Right atrium auricular region (tissue), 2 donors: ENCODE measurements at regions not wholly inside any gene's neighbourhood (a gene's known extent, or its start where the extent isn't known, plus 50 kb on each side); places are given as distances from the start of the nearest gene placed in this dataset.

ENCODE experiments used
- DNase-seq: peaks from one replicate; pipeline ENCODE4 v3.0.0-alpha.2; 2019; ENCODE audit warnings: low spot score
- H3K27ac ChIP-seq, 2 donors: fragments of 200-600 bp; sonication (generic); 1 replicate in 1 of 2; 2 replicates in 1 of 2; pipeline ENCODE4 v1.5.1; 2016 to 2019
- H3K27me3 ChIP-seq, 2 donors: fragments of 200-600 bp; sonication (generic); one replicate each; pipeline versions ENCODE4 v1.5.1 to v1.6.0; 2017 to 2019
- H3K36me3 ChIP-seq: fragments of 200-600 bp; sonication (generic); one replicate; pipeline ENCODE4 v1.5.1; 2016
- H3K4me1 ChIP-seq, 2 donors: fragments of 200-600 bp; sonication (generic); one replicate each; pipeline versions ENCODE4 v1.5.1 to v1.6.0; 2017 to 2019
- H3K4me3 ChIP-seq, 2 donors: fragments of 200-600 bp; sonication (generic); 1 replicate in 1 of 2; 2 replicates in 1 of 2; pipeline ENCODE4 v1.5.1; 2017 to 2019; ENCODE audit warnings: mild to moderate bottlenecking in 1 of 2, moderate library complexity in 1 of 2
- H3K9me3 ChIP-seq, 2 donors: fragments of 200-600 bp; sonication (generic); one replicate each; pipeline ENCODE4 v1.5.1; 2019
- CTCF ChIP-seq, 2 donors: fragments of 200-600 bp; sonication (generic); IDR thresholded peaks; one replicate each; pipeline ENCODE4 v1.5.1; 2019; ENCODE audit warnings: antibody characterized with exemption in 2 of 2

- Histone ChIP-seq H3K27me3 (no peaks in the 10 kb centered on the region), H3K9me3 (peaks cover 0 to 13% of the 10 kb centered on the region in 2 donors)
- no peak for DNase-seq
These were observed 70.4 kb upstream of the ACTRT2 start for GRCh38 chr1:2950926-2951305.

DNA sequence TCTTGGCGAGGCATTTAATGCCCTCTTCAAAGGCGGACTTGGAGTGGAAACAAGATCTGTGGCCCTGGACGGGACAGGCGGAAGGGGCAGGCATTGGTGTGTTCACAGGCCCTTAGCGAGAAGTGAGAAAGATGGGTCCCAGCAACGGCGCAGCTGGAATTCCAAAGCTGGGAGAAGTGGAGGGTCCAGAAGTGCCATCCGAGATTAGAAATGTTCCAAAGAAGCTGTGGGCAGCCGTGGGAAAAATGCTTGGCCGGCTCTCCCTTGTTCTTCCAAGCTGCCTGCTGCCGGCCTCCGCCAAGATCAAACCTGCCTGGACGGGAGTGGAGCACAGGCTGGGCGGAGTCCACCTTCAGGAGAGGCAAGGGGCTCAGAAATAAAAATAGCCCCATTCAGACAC is 69.4 kb upstream of the ACTRT2 start:
- no peak for TF ChIP-seq CTCF (IDR thresholded peaks at IDR 0.05)
- Histone ChIP-seq H3K36me3 (no peaks in the 10 kb centered on the region), H3K4me3 (no peak overlapping the region), H3K27me3 (no peaks in the 10 kb centered on the region), H3K9me3 (peaks cover 0 to 18% of the 10 kb centered on the region in 2 donors), H3K4me1 (no peaks in the 10 kb centered on the region), H3K27ac (no peak overlapping the region)
- DNase-seq = no peak

More at GRCh38 chr1:2950926-2951305, 70.4 kb upstream of the ACTRT2 start:
- no peak for TF ChIP-seq CTCF (IDR thresholded peaks at IDR 0.05)
- H3K36me3 ChIP-seq = no peaks in the 10 kb centered on the region
- H3K4me1 ChIP-seq = no peaks in the 10 kb centered on the region
- no peak overlapping the region for H3K27ac ChIP-seq
- no peak overlapping the region for H3K4me3 ChIP-seq

DNA sequence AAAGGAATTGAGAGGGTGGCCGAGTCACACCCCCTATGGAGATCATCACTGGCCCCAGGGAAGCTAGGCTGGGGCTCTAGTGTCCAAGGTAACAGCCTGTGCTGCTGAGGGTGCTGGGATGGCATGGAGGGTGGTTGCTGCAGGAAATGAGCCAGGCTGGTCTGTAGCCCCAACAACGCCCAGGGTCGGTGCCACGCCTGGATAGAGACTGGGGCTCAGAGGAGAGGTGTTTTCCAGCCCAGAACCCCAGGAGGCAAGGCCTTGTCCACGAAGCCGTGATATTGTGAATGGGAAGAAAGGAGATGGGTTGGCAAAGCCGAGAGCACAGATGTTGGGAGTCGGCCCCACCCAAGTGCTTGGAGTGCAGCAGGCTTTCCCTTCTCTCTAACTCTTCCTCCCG is 68.9 kb upstream of the ACTRT2 start:
- Histone ChIP-seq H3K9me3 (peaks cover 0 to 24% of the 10 kb centered on the region in 2 donors), H3K27me3 (no peaks in the 10 kb centered on the region), H3K27ac (no peak overlapping the region), H3K4me3 (no peak overlapping the region), H3K36me3 (no peaks in the 10 kb centered on the region), H3K4me1 (no peaks in the 10 kb centered on the region)
- no peak for TF ChIP-seq CTCF (IDR thresholded peaks at IDR 0.05)
- DNase-seq = no peak

DNA sequence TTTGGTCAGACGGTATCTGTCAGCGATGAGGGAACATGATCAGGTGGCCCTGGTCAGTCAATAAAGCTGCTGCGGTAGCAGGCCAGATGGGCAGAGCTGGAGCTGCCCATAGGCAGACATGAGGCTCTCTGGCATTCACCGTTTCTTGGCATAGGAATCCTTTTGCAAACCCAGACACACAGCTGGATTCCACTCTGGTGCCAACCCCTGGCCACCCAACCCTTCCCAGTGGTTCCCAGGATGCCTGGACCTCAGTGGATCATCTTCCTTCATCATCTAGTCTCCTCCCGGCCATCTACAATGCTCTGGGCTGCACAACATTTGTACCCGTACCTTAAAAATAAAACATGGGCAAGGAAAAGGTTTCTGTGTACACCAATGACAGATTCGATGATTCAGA is 68.3 kb upstream of the ACTRT2 start:
- no peak for TF ChIP-seq CTCF (IDR thresholded peaks at IDR 0.05)
- Histone ChIP-seq H3K4me3 (no peak overlapping the region), H3K36me3 (no peaks in the 10 kb centered on the region), H3K4me1 (no peaks in the 10 kb centered on the region), H3K9me3 (peaks cover 4 to 30% of the 10 kb centered on the region in 2 donors), H3K27ac (no peak overlapping the region), H3K27me3 (no peaks in the 10 kb centered on the region)
- no peak for DNase-seq

- H3K9me3 ChIP-seq = peaks cover 4 to 38% of the 10 kb centered on the region in 2 donors
- TF ChIP-seq CTCF (IDR thresholded peaks at IDR 0.05) = no peak
These were observed 67.5 kb upstream of the ACTRT2 start for GRCh38 chr1:2953688-2954285.

GRCh38 chr1:2955652-2956051 is 65.6 kb upstream of the ACTRT2 start:
- Histone ChIP-seq H3K4me3 (no peak overlapping the region), H3K36me3 (no peaks in the 10 kb centered on the region), H3K9me3 (peaks cover 4 to 42% of the 10 kb centered on the region in 2 donors), H3K4me1 (no peaks in the 10 kb centered on the region), H3K27ac (no peak overlapping the region), H3K27me3 (no peaks in the 10 kb centered on the region)
- TF ChIP-seq CTCF (IDR thresholded peaks at IDR 0.05) = no peak
- DNase-seq = no peak

More at GRCh38 chr1:2953688-2954285, 67.5 kb upstream of the ACTRT2 start:
- Histone ChIP-seq H3K4me1 (no peaks in the 10 kb centered on the region), H3K36me3 (no peaks in the 10 kb centered on the region), H3K27ac (no peak overlapping the region), H3K4me3 (no peak overlapping the region), H3K27me3 (no peaks in the 10 kb centered on the region)
- no peak for DNase-seq
